Left ventricle myocardium inferior (tissue), 1 donor: ENCODE measurements at regions not wholly inside any gene's neighbourhood (a gene's known extent, or its start where the extent isn't known, plus 50 kb on each side); places are given as distances from the start of the nearest gene placed in this dataset.
A peak's percentile ranks its signal among the peaks of the same experiment; 100 is the strongest.

Experiments
- DNase-seq: peaks from one replicate; pipeline ENCODE4 v3.0.0-alpha.2; 2020
- H3K27ac ChIP-seq: fragments of 200-600 bp; replicated peaks from 2 replicates; pipeline ENCODE4 v1.8.0; 2021
- H3K27me3 ChIP-seq: fragments of 200-600 bp; 2 replicates; pipeline ENCODE4 v1.8.0; 2021; ENCODE audit warnings: low read depth
- H3K36me3 ChIP-seq: fragments of 200-600 bp; 2 replicates; pipeline ENCODE4 v1.8.0; 2021
- H3K4me1 ChIP-seq: fragments of 200-600 bp; 2 replicates; pipeline ENCODE4 v1.8.0; 2021
- H3K4me3 ChIP-seq: fragments of 200-600 bp; 2 replicates; pipeline ENCODE4 v1.8.0; 2021; ENCODE audit warnings: mild to moderate bottlenecking, moderate library complexity
- H3K9me3 ChIP-seq: fragments of 200-600 bp; replicated peaks from 2 replicates; pipeline ENCODE4 v1.8.0; 2021
- intact Hi-C: fragments of 100-400 bp; cut with micrococcal nuclease; formaldehyde crosslinking; loops from one replicate; pipeline ENCODE4 v1.11.0; 2022
- TF ChIP-seq, protein P1 (sequence below): fragments of 200-600 bp; IDR thresholded peaks from 2 replicates; pipeline ENCODE4 v1.8.0; 2021; ENCODE audit warnings: antibody characterized with exemption, mild to moderate bottlenecking, borderline replicate concordance
- donor health status: DM: no; HTN: yes; CAD: no; lungs with severe emphysema.

- Histone ChIP-seq H3K27me3 (peaks cover 74% of the 10 kb centered on the region), H3K36me3 (no peaks in the 10 kb centered on the region), H3K4me3 (no peak overlapping the region), H3K27ac (no peak overlapping the region), H3K4me1 (no peaks in the 10 kb centered on the region), H3K9me3 (peaks cover 10% of the 10 kb centered on the region)
- TF ChIP-seq, protein P1, sequence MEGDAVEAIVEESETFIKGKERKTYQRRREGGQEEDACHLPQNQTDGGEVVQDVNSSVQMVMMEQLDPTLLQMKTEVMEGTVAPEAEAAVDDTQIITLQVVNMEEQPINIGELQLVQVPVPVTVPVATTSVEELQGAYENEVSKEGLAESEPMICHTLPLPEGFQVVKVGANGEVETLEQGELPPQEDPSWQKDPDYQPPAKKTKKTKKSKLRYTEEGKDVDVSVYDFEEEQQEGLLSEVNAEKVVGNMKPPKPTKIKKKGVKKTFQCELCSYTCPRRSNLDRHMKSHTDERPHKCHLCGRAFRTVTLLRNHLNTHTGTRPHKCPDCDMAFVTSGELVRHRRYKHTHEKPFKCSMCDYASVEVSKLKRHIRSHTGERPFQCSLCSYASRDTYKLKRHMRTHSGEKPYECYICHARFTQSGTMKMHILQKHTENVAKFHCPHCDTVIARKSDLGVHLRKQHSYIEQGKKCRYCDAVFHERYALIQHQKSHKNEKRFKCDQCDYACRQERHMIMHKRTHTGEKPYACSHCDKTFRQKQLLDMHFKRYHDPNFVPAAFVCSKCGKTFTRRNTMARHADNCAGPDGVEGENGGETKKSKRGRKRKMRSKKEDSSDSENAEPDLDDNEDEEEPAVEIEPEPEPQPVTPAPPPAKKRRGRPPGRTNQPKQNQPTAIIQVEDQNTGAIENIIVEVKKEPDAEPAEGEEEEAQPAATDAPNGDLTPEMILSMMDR, result no peak
- intact Hi-C loops, result no loop called here
- no peak for DNase-seq
Observed at GRCh38 chr5:174998131-174998730, 273.8 kb downstream of the MSX2 start.

GRCh38 chr5:174997688-174998087 is 273.3 kb downstream of the MSX2 start:
- no peak overlapping the region for H3K4me3 ChIP-seq
- intact Hi-C loops, result no loop called here
- H3K36me3 ChIP-seq, result no peaks in the 10 kb centered on the region
- H3K27ac ChIP-seq, result no peak overlapping the region
- H3K4me1 ChIP-seq, result no peaks in the 10 kb centered on the region
- H3K27me3 ChIP-seq, result peaks cover 73% of the 10 kb centered on the region
- no peak for DNase-seq
- H3K9me3 ChIP-seq, result peaks cover 10% of the 10 kb centered on the region
- TF ChIP-seq, protein P1, result no peak

DNA sequence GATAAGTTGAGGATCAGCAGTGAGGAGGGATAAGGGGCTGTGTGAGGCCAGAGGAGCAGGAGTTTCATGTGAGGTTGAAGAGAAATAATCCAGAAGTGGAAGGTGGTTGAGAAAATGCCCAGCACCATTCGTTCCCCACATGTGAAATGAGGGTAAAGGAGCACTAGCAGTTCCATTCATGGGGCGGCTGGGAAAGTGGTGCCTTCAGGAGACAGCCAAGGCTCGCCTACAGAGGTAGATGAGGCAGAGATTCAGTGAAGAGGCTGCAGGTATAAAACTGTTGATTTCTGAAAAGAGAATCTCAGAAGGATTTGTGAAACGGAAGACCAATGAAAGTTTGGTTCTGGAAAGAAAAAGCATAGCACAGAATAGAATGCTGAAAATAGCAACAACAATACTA is 272.6 kb downstream of the MSX2 start:
- H3K27ac ChIP-seq, result no peak overlapping the region
- DNase-seq, result no peak
- peaks cover 70% of the 10 kb centered on the region for H3K27me3 ChIP-seq
- peaks cover 10% of the 10 kb centered on the region for H3K9me3 ChIP-seq
- H3K4me1 ChIP-seq, result no peaks in the 10 kb centered on the region
- no peaks in the 10 kb centered on the region for H3K36me3 ChIP-seq
- H3K4me3 ChIP-seq, result no peak overlapping the region
- TF ChIP-seq, protein P1, result no peak
- intact Hi-C loops, result no loop called here

DNA sequence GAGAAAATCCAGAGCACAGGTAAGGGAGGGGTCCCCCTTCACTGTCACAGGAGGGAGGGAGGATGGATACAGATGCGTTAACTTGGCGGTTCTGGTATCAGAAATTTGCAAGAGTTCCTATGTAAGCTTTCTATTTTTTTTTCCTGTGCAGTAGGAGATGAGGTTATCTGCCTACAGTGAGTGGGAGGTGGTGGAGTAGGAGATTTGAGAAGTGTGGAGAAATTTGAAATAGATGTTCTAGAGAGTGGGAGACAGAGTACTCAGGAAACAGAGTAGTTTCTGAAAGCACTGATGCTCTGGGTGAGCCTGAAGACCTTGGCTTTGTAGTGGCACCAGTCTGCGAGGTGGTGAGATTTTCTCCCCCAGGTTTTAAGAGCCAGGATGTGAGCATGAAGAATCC is 271.4 kb downstream of the MSX2 start:
- no peak overlapping the region for H3K4me3 ChIP-seq
- peaks cover 10% of the 10 kb centered on the region for H3K9me3 ChIP-seq
- H3K4me1 ChIP-seq, result peaks cover 8% of the 10 kb centered on the region
- H3K27me3 ChIP-seq, result peaks cover 63% of the 10 kb centered on the region
- intact Hi-C loops, result no loop called here
- H3K27ac ChIP-seq, result no peak overlapping the region
- H3K36me3 ChIP-seq, result no peaks in the 10 kb centered on the region
- TF ChIP-seq, protein P1, result no peak
- no peak for DNase-seq

DNA sequence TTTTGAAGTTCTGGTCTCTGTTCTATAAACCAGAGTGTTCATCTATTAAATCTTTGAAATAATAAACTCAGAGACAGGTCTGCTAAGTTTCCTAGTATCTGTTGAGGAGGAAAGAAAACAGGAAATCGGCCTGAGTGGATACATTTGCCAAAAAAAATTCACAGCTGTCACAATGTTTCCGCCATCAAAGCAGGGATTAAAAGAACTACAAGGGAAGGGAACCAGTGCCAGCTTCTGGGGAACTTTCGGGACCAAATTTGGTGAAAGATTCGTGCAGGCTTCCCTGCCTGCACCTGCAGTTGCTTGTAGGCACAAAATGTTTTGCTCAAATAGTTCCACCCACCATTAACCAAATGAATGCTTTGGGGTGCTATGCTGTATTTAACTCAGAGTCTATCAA is 267.5 kb downstream of the MSX2 start:
- H3K27me3 ChIP-seq, result peaks cover 38% of the 10 kb centered on the region
- peak overlapping the region; percentile 48 for H3K27ac ChIP-seq
- H3K4me3 ChIP-seq, result no peak overlapping the region
- intact Hi-C loops, result no loop called here
- no peaks in the 10 kb centered on the region for H3K9me3 ChIP-seq
- no peak for DNase-seq
- H3K36me3 ChIP-seq, result no peaks in the 10 kb centered on the region
- peaks cover 31% of the 10 kb centered on the region for H3K4me1 ChIP-seq
- TF ChIP-seq, protein P1, result no peak
